ENCODE measurements at regions not wholly inside any gene's neighbourhood (a gene's known extent, or its start where the extent isn't known, plus 50 kb on each side); places are given as distances from the start of the nearest gene placed in this dataset.

DNA sequence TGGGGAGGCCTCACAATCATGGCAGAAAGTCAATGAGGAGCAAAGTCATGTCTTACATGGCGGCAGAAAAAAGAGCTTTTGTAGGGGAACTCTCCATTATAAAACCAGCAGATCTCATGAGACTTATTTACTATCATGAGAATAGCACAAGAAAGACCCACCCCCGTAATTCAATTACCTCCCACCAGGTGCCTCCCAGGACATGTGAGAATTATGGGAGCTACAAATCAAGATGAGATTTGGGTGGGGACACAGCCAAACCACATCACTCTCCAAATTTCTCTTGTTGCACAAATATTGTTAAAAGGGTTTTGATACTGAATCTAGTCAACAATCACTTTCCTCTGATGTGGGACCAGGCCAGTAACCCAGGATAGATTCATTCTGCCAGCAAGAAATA, 1176.1 kb downstream of the CDH9 start:
- H3K27ac Mint-ChIP-seq: no peak overlapping the region
- H3K9ac ChIP-seq (ENCODE audit: extremely low read depth, low read length, poor library complexity, severe bottlenecking): no peak overlapping the region
- no peaks in the 10 kb centered on the region for H3K36me3 ChIP-seq (ENCODE audit: control insufficient read depth, insufficient read depth, low read length)
- H3K9me3 Mint-ChIP-seq: peaks cover 18% of the 10 kb centered on the region
- H3K4me3 Mint-ChIP-seq: no peak overlapping the region
- no peaks in the 10 kb centered on the region for H3K27me3 ChIP-seq (ENCODE audit: control insufficient read depth, insufficient read depth, low read length, poor library complexity, severe bottlenecking)
- TF ChIP-seq CTCF (conservative IDR thresholded peaks at IDR 0.05): peak; percentile 46
- H3K27me3 Mint-ChIP-seq (ENCODE audit: insufficient read depth): no peaks in the 10 kb centered on the region
- H3K36me3 Mint-ChIP-seq (ENCODE audit: low read depth): peaks cover 3% of the 10 kb centered on the region
- WGBS, 2 experiments (ENCODE audit: insufficient coverage in 1 of 2, insufficient read length in 1 of 2): 50 to 54% methylated on average over 1 to 2 of the region's 2 CpGs
- no peak overlapping the region for H3K27ac ChIP-seq (ENCODE audit: low read depth, low read length)
- no peaks in the 10 kb centered on the region for H3K4me1 ChIP-seq (ENCODE audit: control insufficient read depth, insufficient read depth, low read length)
- no peaks in the 10 kb centered on the region for H3K9me3 ChIP-seq (ENCODE audit: control insufficient read depth, low read length)
- no peak overlapping the region for H3K4me3 ChIP-seq (ENCODE audit: low read length)
- peak; percentile 62 for DNase-seq
- no peaks in the 10 kb centered on the region for H3K4me1 Mint-ChIP-seq

- no peak overlapping the region for H3K27ac Mint-ChIP-seq
- no peaks in the 10 kb centered on the region for H3K4me1 Mint-ChIP-seq
- peaks cover 18% of the 10 kb centered on the region for H3K9me3 Mint-ChIP-seq
- H3K36me3 Mint-ChIP-seq (ENCODE audit: low read depth): peaks cover 3% of the 10 kb centered on the region
- H3K27ac ChIP-seq (ENCODE audit: low read depth, low read length): no peak overlapping the region
- no peaks in the 10 kb centered on the region for H3K4me1 ChIP-seq (ENCODE audit: control insufficient read depth, insufficient read depth, low read length)
- no peaks in the 10 kb centered on the region for H3K27me3 Mint-ChIP-seq (ENCODE audit: insufficient read depth)
- H3K9me3 ChIP-seq (ENCODE audit: control insufficient read depth, low read length): no peaks in the 10 kb centered on the region
- H3K4me3 Mint-ChIP-seq: no peak overlapping the region
- 53% methylated on average over 6 of the region's 6 CpGs; no CpG with 5 or more reads in 1 of the 2 experiments for WGBS, 2 experiments (ENCODE audit: insufficient coverage in 1 of 2, insufficient read length in 1 of 2)
- TF ChIP-seq CTCF (conservative IDR thresholded peaks at IDR 0.05): peak; percentile 86
- no peaks in the 10 kb centered on the region for H3K27me3 ChIP-seq (ENCODE audit: control insufficient read depth, insufficient read depth, low read length, poor library complexity, severe bottlenecking)
- no peak overlapping the region for H3K9ac ChIP-seq (ENCODE audit: extremely low read depth, low read length, poor library complexity, severe bottlenecking)
- no peaks in the 10 kb centered on the region for H3K36me3 ChIP-seq (ENCODE audit: control insufficient read depth, insufficient read depth, low read length)
- DNase-seq: peak; percentile 92
- no peak overlapping the region for H3K4me3 ChIP-seq (ENCODE audit: low read length)
Measured at GRCh38 chr5:25858019-25858418, 1180.4 kb downstream of the CDH9 start.

DNA sequence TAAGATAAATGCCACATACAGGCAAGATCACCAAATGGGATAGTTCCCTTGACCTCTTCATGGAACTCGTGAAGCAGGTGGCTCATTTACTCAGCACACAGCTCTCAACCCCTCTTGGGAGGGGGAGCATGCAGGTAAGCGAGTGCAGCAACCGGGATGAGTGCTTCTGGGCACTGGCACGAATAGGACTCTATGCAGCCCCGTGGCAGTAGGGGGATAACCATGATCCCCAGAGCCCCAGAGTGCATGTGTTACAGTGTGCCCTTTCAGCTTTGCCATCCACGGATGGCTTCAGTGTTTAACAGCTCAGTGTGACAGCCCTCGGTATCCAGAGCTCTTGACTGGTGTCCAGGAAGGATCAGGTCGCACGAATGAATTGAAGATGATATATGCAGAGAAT, 1187.1 kb downstream of the CDH9 start:
- TF ChIP-seq CTCF (conservative IDR thresholded peaks at IDR 0.05): no peak
- Histone ChIP-seq H3K4me3 (ENCODE audit: low read length) (no peak overlapping the region), H3K4me1 (ENCODE audit: control insufficient read depth, insufficient read depth, low read length) (no peaks in the 10 kb centered on the region), H3K9me3 (ENCODE audit: control insufficient read depth, low read length) (no peaks in the 10 kb centered on the region), H3K36me3 (ENCODE audit: control insufficient read depth, insufficient read depth, low read length) (no peaks in the 10 kb centered on the region), H3K9ac (ENCODE audit: extremely low read depth, low read length, poor library complexity, severe bottlenecking) (no peak overlapping the region), H3K27me3 (ENCODE audit: control insufficient read depth, insufficient read depth, low read length, poor library complexity, severe bottlenecking) (no peaks in the 10 kb centered on the region), H3K27ac (ENCODE audit: low read depth, low read length) (no peak overlapping the region)
- DNase-seq: peak; percentile 52
- 86 to 87% methylated on average over 3 to 9 of the region's 9 CpGs for WGBS, 2 experiments (ENCODE audit: insufficient coverage in 1 of 2, insufficient read length in 1 of 2)
- Mint-ChIP-seq H3K27ac (no peak overlapping the region), H3K27me3 (ENCODE audit: insufficient read depth) (no peaks in the 10 kb centered on the region), H3K36me3 (ENCODE audit: low read depth) (no peaks in the 10 kb centered on the region), H3K9me3 (no peaks in the 10 kb centered on the region), H3K4me3 (no peak overlapping the region), H3K4me1 (no peaks in the 10 kb centered on the region)

Measured in endodermal cell (in vitro differentiated cells).